H1 (cell line): ENCODE measurements at regions not wholly inside any gene's neighbourhood (a gene's known extent, or its start where the extent isn't known, plus 50 kb on each side); places are given as distances from the start of the nearest gene placed in this dataset.

Experiments
- CTCF ChIA-PET: fragments of 300-600 bp; sonication (Branson Sonifier 250); formaldehyde crosslinking; loops from one replicate; lab custom pipeline; 2021; ENCODE audit not compliant: partially characterized antibody; lab: Charles Lee
- POLR2A ChIA-PET: fragments of 300-600 bp; sonication (Branson Sonifier 250); formaldehyde crosslinking; loops from one replicate; lab custom pipeline; 2021; ENCODE audit warnings: inconsistent platforms; ENCODE audit not compliant: partially characterized antibody; lab: Charles Lee
- DNase-seq, 2 experiments: peaks; one replicate each; pipeline versions ENCODE4 v3.0.0 to v3.0.0-alpha.2; 2010 to 2022; ENCODE audit warnings: low spot score in 2 of 2, low read depth in 1 of 2, mixed read lengths in 1 of 2
- FAIRE-seq: peaks from 2 replicates; lab custom pipeline; 2011; peaks lifted over from hg19 to GRCh38; lab: Jason Lieb, UNC
- H2AFZ ChIP-seq: 2 replicates; pipeline ENCODE4 v1.8.1; 2012; ENCODE audit warnings: low read length, inconsistent platforms
- H2AK5ac ChIP-seq: 2 replicates; pipeline ENCODE4 v1.6.1; 2013; ENCODE audit warnings: low read depth, low read length
- H2BK120ac ChIP-seq: replicated peaks from 2 replicates; pipeline ENCODE3; 2013; ENCODE audit warnings: low read depth, low read length, inconsistent platforms
- H2BK12ac ChIP-seq: 2 replicates; pipeline ENCODE4 v1.6.1; 2013; ENCODE audit warnings: low read depth, low read length
- H2BK15ac ChIP-seq: 2 replicates; pipeline ENCODE4 v1.6.1; 2013; ENCODE audit warnings: low read length
- H2BK20ac ChIP-seq: 2 replicates; pipeline ENCODE4 v1.6.1; 2013; ENCODE audit warnings: low read length
- H2BK5ac ChIP-seq: 2 replicates; pipeline ENCODE4 v1.6.1; 2013; ENCODE audit warnings: low read depth, low read length
- H3K14ac ChIP-seq: 2 replicates; pipeline ENCODE4 v1.6.1; 2013; ENCODE audit warnings: inconsistent platforms; ENCODE audit not compliant: insufficient read length
- H3K18ac ChIP-seq: 2 replicates; pipeline ENCODE4 v1.6.1; 2013; ENCODE audit warnings: low read length; ENCODE audit errors: extremely low read depth
- H3K23ac ChIP-seq: 2 replicates; pipeline ENCODE4 v1.6.1; 2013; ENCODE audit warnings: inconsistent platforms; ENCODE audit not compliant: insufficient read length
- H3K23me2 ChIP-seq: 2 replicates; pipeline ENCODE4 v1.6.1; 2013; ENCODE audit warnings: low read depth, low read length
- H3K27ac ChIP-seq: 2 replicates; pipeline ENCODE4 v1.6.1; 2011; ENCODE audit warnings: low read depth, low read length, inconsistent platforms
- H3K27me3 ChIP-seq, 4 experiments: replicated peaks in 1 of 4; 1 replicate in 1 of 4; 2 replicates in 3 of 4; pipeline versions ENCODE4 v1.6.1 to v1.8.1; 2011 to 2013; ENCODE audit warnings: low read length in 3 of 4, mild to moderate bottlenecking in 3 of 4, inconsistent platforms in 2 of 4, mixed read lengths in 2 of 4, moderate library complexity in 1 of 4; ENCODE audit not compliant: control insufficient read depth in 3 of 4, insufficient read depth in 3 of 4; ENCODE audit errors: extremely low read depth in 1 of 4
- H3K36me3 ChIP-seq, 4 experiments: 2 replicates each; pipeline versions ENCODE4 v1.6.1 to v1.8.1; 2011 to 2013; ENCODE audit warnings: mild to moderate bottlenecking in 4 of 4, low read length in 3 of 4, moderate library complexity in 2 of 4, control low read depth in 1 of 4, inconsistent platforms in 1 of 4; ENCODE audit not compliant: insufficient read depth in 4 of 4, control insufficient read depth in 2 of 4
- H3K4ac ChIP-seq: replicated peaks from 2 replicates; pipeline ENCODE3; 2013; ENCODE audit warnings: low read length, low read depth, mixed read lengths, inconsistent platforms; ENCODE audit not compliant: insufficient read length
- H3K4me1 ChIP-seq, 4 experiments: replicated peaks in 1 of 4; 1 replicate in 1 of 4; 2 replicates in 3 of 4; pipeline versions ENCODE4 v1.6.1 to v1.8.1; 2011 to 2013; ENCODE audit warnings: low read length in 3 of 4, inconsistent platforms in 2 of 4, mixed read lengths in 1 of 4; ENCODE audit not compliant: insufficient read depth in 4 of 4, control insufficient read depth in 3 of 4
- H3K4me2 ChIP-seq, 2 experiments: 2 replicates each; pipeline versions ENCODE4 v1.6.1 to v1.8.1; 2011 to 2013; ENCODE audit warnings: low read depth in 2 of 2, low read length in 2 of 2, control low read depth in 1 of 2, inconsistent platforms in 1 of 2, mild to moderate bottlenecking in 1 of 2; ENCODE audit not compliant: insufficient read depth in 1 of 2
- H3K4me3 ChIP-seq, 4 experiments: fragments of 200-600, 300-600 bp in 1 of 4; sonication (generic), shearing (Covaris generic), sonication (Bioruptor Twin) in 1 of 4; 2 replicates each; pipeline versions ENCODE4 v1.5.1 to v1.8.1; 2011 to 2016; ENCODE audit warnings: low read length in 4 of 4, low read depth in 3 of 4, control low read depth in 2 of 4, inconsistent platforms in 2 of 4, mild to moderate bottlenecking in 2 of 4, mixed read lengths in 1 of 4, moderate library complexity in 1 of 4; ENCODE audit not compliant: insufficient read depth in 2 of 4; ENCODE audit errors: extremely low read depth in 1 of 4
- H3K56ac ChIP-seq: replicated peaks from 2 replicates; pipeline ENCODE3; 2013; ENCODE audit warnings: low read depth, mild to moderate bottlenecking, mixed read lengths, low read length, inconsistent platforms; ENCODE audit not compliant: insufficient read length
- H3K79me1 ChIP-seq: 2 replicates; pipeline ENCODE4 v1.6.1; 2013; ENCODE audit warnings: low read depth, low read length, control low read depth
- H3K79me2 ChIP-seq, 2 experiments: 2 replicates each; pipeline versions ENCODE4 v1.6.1 to v1.8.1; 2012 to 2013; ENCODE audit warnings: low read length in 2 of 2, mild to moderate bottlenecking in 2 of 2, inconsistent platforms in 1 of 2; ENCODE audit not compliant: insufficient read depth in 2 of 2, control insufficient read depth in 1 of 2
- H3K9ac ChIP-seq, 4 experiments: replicated peaks in 1 of 4; 1 replicate in 1 of 4; 2 replicates in 3 of 4; pipeline versions ENCODE4 v1.6.1 to v1.8.1; 2011 to 2013; ENCODE audit warnings: low read depth in 3 of 4, low read length in 3 of 4, control low read depth in 2 of 4, mild to moderate bottlenecking in 2 of 4, moderate library complexity in 2 of 4, inconsistent platforms in 1 of 4; ENCODE audit errors: extremely low read depth in 1 of 4
- H3K9me3 ChIP-seq, 2 experiments: 2 replicates each; pipeline versions ENCODE4 v1.6.1 to v1.8.1; 2012 to 2013; ENCODE audit warnings: mild to moderate bottlenecking in 2 of 2, moderate library complexity in 2 of 2, control low read depth in 1 of 2, inconsistent platforms in 1 of 2, low read depth in 1 of 2, low read length in 1 of 2, mixed read lengths in 1 of 2; ENCODE audit not compliant: insufficient read depth in 2 of 2
- H4K20me1 ChIP-seq, 2 experiments: replicated peaks in 1 of 2; 2 replicates each; pipeline versions ENCODE3 to v1.8.1; 2011 to 2013; ENCODE audit warnings: inconsistent platforms in 2 of 2, low read length in 2 of 2, mild to moderate bottlenecking in 1 of 2; ENCODE audit not compliant: insufficient read depth in 2 of 2, control insufficient read depth in 1 of 2
- H4K5ac ChIP-seq: 2 replicates; pipeline ENCODE4 v1.6.1; 2013; ENCODE audit warnings: low read length, low read depth, mixed read lengths, inconsistent platforms; ENCODE audit not compliant: insufficient read length
- H4K8ac ChIP-seq: 2 replicates; pipeline ENCODE4 v1.8.0; 2013; ENCODE audit warnings: mild to moderate bottlenecking, moderate library complexity, low read length, inconsistent platforms; ENCODE audit not compliant: insufficient read depth; ENCODE audit errors: extremely low read depth
- H4K91ac ChIP-seq: replicated peaks from 2 replicates; pipeline ENCODE3; 2013; ENCODE audit warnings: low read length, mixed read lengths, inconsistent platforms; ENCODE audit not compliant: insufficient read length
- ASH2L ChIP-seq: fragments of 200-600, 300-600 bp; sonication (generic); IDR thresholded peaks from one replicate; pipeline ENCODE4 v1.7.1; 2017; ENCODE audit warnings: low read length
- FOSL1 ChIP-seq: IDR thresholded peaks from 2 replicates; pipeline ENCODE4 v1.6.1; 2011; ENCODE audit warnings: mild to moderate bottlenecking, low read depth, low read length, moderate library complexity; ENCODE audit not compliant: insufficient read depth
- HDAC2 ChIP-seq, 2 experiments: fragments of 300-600 bp in 1 of 2; sonication (generic) in 1 of 2; IDR thresholded peaks; 2 replicates each; pipeline ENCODE4 v1.6.1; 2011 to 2012; ENCODE audit warnings: low read depth in 2 of 2, low read length in 2 of 2, mild to moderate bottlenecking in 2 of 2, moderate library complexity in 2 of 2, borderline replicate concordance in 1 of 2, inconsistent platforms in 1 of 2
- TF ChIP-seq, protein P1 (sequence below): IDR thresholded peaks from 2 replicates; pipeline ENCODE4 v1.6.1; 2011; ENCODE audit warnings: low read length, improper control_type of control experiment

DNA sequence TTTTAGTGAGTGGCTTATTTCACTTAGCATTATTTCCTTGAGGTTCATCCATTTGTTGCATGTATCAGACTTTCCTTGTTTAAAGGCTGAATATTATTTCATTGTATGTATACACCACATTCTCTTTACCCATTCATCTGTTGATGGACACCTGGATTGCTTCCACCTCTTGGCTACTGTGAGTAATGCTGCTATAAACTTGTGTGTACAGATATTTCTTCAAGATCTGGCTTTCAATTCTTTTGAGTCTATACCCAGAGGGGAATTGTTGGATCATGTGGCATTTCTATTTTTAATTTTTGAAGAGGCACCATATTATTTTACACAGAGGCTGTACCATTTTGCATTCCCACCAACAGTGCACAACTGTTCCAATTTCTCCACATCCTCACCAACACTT lies 313.5 kb downstream of the RPLP1 start:
- CTCF ChIA-PET: interaction anchor here (0.6 kb wide), 1 partner anchor 623 kb away, joined by 3 read pairs; no protein-coding TSS in a partner anchor
- H3K23me2 ChIP-seq: no peaks in the 10 kb centered on the region; the same call in 1 of the 2 replicates
- H4K5ac ChIP-seq: no peak overlapping the region
- H3K9me3 ChIP-seq: no peaks in the 10 kb centered on the region
- H3K79me2 ChIP-seq: no peaks in the 10 kb centered on the region
- no peak overlapping the region for H3K18ac ChIP-seq
- no peak overlapping the region for H2BK20ac ChIP-seq
- no peak overlapping the region for H3K4me3 ChIP-seq
- no peak overlapping the region for H2AK5ac ChIP-seq
- H3K27ac ChIP-seq: no peak overlapping the region
- no peak overlapping the region for H2BK15ac ChIP-seq
- H3K23ac ChIP-seq: no peak overlapping the region
- DNase-seq (no peak), FAIRE-seq (no peak)
- H4K20me1 ChIP-seq: no peaks in the 10 kb centered on the region
- H3K79me1 ChIP-seq: no peaks in the 10 kb centered on the region
- H4K91ac ChIP-seq: no peak overlapping the region
- H3K14ac ChIP-seq: no peak overlapping the region
- no peak overlapping the region for H2BK5ac ChIP-seq
- no peaks in the 10 kb centered on the region for H3K27me3 ChIP-seq
- H3K36me3 ChIP-seq: no peaks in the 10 kb centered on the region
- no peak overlapping the region for H2AFZ ChIP-seq
- POLR2A ChIA-PET: no interaction called here
- no peak overlapping the region for H3K4me2 ChIP-seq
- no peak overlapping the region for H2BK12ac ChIP-seq
- no peak overlapping the region for H2BK120ac ChIP-seq
- TF ChIP-seq, protein P1, sequence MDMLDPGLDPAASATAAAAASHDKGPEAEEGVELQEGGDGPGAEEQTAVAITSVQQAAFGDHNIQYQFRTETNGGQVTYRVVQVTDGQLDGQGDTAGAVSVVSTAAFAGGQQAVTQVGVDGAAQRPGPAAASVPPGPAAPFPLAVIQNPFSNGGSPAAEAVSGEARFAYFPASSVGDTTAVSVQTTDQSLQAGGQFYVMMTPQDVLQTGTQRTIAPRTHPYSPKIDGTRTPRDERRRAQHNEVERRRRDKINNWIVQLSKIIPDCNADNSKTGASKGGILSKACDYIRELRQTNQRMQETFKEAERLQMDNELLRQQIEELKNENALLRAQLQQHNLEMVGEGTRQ: no peak
- TF ChIP-seq HDAC2 (IDR thresholded peaks at IDR 0.05; ENCODE audit: borderline replicate concordance in 1 of 2, low read depth in 2 of 2, low read length in 2 of 2) (no peak), FOSL1 (no peak), ASH2L (no peak)
- no peak overlapping the region for H4K8ac ChIP-seq
- peaks cover 0 to 2% (median under 1%) of the 10 kb centered on the region in 4 experiments; a peak in 2 of 7 replicates for H3K4me1 ChIP-seq
- no peak overlapping the region for H3K56ac ChIP-seq
- H3K4ac ChIP-seq: no peak overlapping the region
- H3K9ac ChIP-seq: no peak overlapping the region
